ENCODE measurements at regions not wholly inside any gene's neighbourhood (a gene's known extent, or its start where the extent isn't known, plus 50 kb on each side); places are given as distances from the start of the nearest gene placed in this dataset.

DNA sequence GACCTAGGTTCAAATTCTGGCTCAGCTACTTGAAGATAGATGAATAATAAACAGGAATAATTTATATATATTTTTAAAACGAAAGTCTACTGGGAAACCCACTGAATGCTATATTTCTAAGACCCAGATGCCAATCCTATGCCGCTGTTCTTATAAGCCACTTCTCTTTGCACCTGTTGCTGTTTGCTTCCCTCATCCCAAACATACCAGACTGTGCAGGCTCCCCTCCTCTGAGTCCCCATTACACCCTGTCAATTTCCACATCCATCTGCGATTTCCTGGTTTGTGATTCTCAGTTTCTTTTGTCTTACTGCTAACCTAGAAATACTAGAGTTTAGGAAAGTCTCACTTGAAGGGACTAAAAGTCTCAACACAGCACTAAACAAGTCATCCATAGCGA is 92.8 kb upstream of the CAST start:
- Histone ChIP-seq H3K27me3 (no peaks in the 10 kb centered on the region), H3K4me3 (no peak overlapping the region), H3K36me3 (no peaks in the 10 kb centered on the region), H3K27ac (no peak overlapping the region), H3K4me1 (ENCODE audit: low read depth) (no peaks in the 10 kb centered on the region), H3K9me3 (ENCODE audit: low read depth) (no peaks in the 10 kb centered on the region)
- TF ChIP-seq, protein P1, sequence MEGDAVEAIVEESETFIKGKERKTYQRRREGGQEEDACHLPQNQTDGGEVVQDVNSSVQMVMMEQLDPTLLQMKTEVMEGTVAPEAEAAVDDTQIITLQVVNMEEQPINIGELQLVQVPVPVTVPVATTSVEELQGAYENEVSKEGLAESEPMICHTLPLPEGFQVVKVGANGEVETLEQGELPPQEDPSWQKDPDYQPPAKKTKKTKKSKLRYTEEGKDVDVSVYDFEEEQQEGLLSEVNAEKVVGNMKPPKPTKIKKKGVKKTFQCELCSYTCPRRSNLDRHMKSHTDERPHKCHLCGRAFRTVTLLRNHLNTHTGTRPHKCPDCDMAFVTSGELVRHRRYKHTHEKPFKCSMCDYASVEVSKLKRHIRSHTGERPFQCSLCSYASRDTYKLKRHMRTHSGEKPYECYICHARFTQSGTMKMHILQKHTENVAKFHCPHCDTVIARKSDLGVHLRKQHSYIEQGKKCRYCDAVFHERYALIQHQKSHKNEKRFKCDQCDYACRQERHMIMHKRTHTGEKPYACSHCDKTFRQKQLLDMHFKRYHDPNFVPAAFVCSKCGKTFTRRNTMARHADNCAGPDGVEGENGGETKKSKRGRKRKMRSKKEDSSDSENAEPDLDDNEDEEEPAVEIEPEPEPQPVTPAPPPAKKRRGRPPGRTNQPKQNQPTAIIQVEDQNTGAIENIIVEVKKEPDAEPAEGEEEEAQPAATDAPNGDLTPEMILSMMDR (IDR thresholded peaks at IDR 0.05; ENCODE audit: low read depth, low read length), result no peak
- no peak for DNase-seq (ENCODE audit: low read depth in 1 of 2, low spot score in 1 of 2)

DNA sequence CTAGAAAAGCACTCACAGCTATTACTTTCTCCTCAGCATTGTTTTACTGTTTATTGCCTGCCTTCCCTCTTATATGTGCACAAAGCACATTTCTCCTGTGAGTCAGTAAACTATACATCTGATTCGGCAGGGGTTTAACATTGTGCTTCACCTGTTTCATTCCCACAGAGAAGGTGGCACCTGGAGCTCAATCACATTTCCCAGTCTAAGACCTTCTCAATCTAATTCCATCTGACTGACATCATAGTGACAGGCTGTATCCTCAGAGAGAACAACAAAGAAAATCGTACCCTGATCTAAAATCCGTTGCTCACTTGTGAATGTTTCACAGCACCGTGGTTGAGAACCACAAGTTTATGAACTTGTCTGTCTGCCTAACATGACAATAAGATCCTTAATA is 92.4 kb upstream of the CAST start:
- H3K27ac ChIP-seq, result no peak overlapping the region
- no peak overlapping the region for H3K4me3 ChIP-seq
- no peaks in the 10 kb centered on the region for H3K9me3 ChIP-seq (ENCODE audit: low read depth)
- no peaks in the 10 kb centered on the region for H3K36me3 ChIP-seq
- H3K27me3 ChIP-seq, result no peaks in the 10 kb centered on the region
- no peak for DNase-seq (ENCODE audit: low read depth in 1 of 2, low spot score in 1 of 2)
- TF ChIP-seq, protein P1 (IDR thresholded peaks at IDR 0.05; ENCODE audit: low read depth, low read length), result no peak
- H3K4me1 ChIP-seq (ENCODE audit: low read depth), result no peaks in the 10 kb centered on the region

DNA sequence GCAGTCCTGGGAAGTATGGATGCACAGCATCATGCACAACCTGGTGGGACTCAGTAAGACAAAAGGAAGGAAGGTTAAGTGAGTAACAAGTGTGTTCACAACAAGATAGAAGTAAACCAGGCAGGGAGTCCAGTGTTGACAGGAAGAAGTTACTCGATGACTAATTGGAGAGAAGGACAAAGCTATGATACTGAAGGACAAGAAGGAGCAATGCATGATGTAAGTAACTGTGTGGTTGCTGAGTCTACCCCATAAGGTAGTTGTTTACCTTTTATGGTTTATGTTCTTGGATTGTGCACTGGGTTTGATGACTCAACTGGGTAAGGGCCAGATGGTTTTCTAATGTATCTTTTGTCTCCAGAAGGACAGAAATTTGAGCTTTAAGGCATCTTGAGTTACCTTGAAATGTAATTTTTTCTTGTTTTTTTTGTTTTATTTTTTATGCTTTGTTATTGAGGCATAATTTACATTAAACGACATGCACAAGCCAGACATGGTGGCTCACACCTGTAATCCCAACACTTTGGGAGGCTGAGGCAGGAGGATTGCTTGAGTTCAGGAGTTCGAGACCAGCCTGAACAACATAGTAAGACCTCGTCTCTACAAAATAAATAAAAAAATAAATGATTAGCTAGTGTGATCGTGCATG is 89.2 kb upstream of the CAST start:
- DNase-seq (ENCODE audit: low read depth in 1 of 2, low spot score in 1 of 2), result peak in 1 of 2 donors; percentile 78
- H3K4me3 ChIP-seq, result no peak overlapping the region
- TF ChIP-seq, protein P1 (IDR thresholded peaks at IDR 0.05; ENCODE audit: low read depth, low read length), result no peak
- no peaks in the 10 kb centered on the region for H3K27me3 ChIP-seq
- H3K4me1 ChIP-seq (ENCODE audit: low read depth), result no peaks in the 10 kb centered on the region
- no peak overlapping the region for H3K27ac ChIP-seq
- no peaks in the 10 kb centered on the region for H3K9me3 ChIP-seq (ENCODE audit: low read depth)
- no peaks in the 10 kb centered on the region for H3K36me3 ChIP-seq

DNA sequence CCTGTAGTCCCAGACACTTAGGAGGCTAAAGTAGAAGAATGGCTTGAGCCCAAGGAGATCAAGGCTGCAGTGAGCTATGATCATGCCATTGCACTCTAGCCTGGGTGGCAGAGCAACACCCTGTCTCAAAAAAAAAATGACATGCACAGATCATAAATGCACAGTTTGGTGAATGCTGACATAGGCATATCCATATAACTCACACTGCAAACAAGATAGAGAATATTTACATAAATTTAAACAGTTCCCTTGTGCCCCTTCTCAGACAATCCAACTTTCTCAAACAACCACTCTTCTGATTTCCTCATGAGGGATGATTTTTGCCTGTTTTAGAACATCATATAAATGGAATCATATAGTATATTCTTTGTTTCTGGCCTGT is 88.7 kb upstream of the CAST start:
- H3K4me1 ChIP-seq (ENCODE audit: low read depth), result no peaks in the 10 kb centered on the region
- no peaks in the 10 kb centered on the region for H3K9me3 ChIP-seq (ENCODE audit: low read depth)
- H3K27ac ChIP-seq, result no peak overlapping the region
- H3K4me3 ChIP-seq, result no peak overlapping the region
- no peak for DNase-seq (ENCODE audit: low read depth in 1 of 2, low spot score in 1 of 2)
- H3K36me3 ChIP-seq, result no peaks in the 10 kb centered on the region
- TF ChIP-seq, protein P1 (IDR thresholded peaks at IDR 0.05; ENCODE audit: low read depth, low read length), result no peak
- H3K27me3 ChIP-seq, result no peaks in the 10 kb centered on the region

DNA sequence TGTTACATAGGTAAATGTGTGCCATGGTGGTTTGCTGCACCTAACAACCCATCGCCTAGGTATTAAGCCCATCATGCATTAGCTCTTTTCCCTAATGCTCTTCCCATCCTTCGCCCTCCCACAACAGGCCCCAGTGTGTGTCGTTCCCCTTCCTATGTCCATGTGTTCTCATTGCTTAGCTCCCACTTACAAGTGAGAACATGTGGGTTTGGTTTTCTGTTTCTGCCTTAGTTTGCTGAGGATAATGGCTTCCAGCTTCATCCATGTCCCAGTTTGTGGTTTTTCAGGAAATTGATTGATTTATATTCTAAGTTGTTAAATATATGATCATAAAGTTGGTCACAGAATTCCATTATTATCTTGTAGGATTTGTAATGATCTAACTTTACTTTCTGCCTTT is 85.3 kb upstream of the CAST start:
- no peaks in the 10 kb centered on the region for H3K36me3 ChIP-seq
- no peak for DNase-seq (ENCODE audit: low read depth in 1 of 2, low spot score in 1 of 2)
- no peaks in the 10 kb centered on the region for H3K9me3 ChIP-seq (ENCODE audit: low read depth)
- TF ChIP-seq, protein P1 (IDR thresholded peaks at IDR 0.05; ENCODE audit: low read depth, low read length), result no peak
- H3K27ac ChIP-seq, result no peak overlapping the region
- H3K4me1 ChIP-seq (ENCODE audit: low read depth), result no peaks in the 10 kb centered on the region
- H3K27me3 ChIP-seq, result no peaks in the 10 kb centered on the region
- no peak overlapping the region for H3K4me3 ChIP-seq
